ENCODE measurements at regions not wholly inside any gene's neighbourhood (a gene's known extent, or its start where the extent isn't known, plus 50 kb on each side); places are given as distances from the start of the nearest gene placed in this dataset.
A peak's percentile ranks its signal among the peaks of the same experiment; 100 is the strongest.

DNA sequence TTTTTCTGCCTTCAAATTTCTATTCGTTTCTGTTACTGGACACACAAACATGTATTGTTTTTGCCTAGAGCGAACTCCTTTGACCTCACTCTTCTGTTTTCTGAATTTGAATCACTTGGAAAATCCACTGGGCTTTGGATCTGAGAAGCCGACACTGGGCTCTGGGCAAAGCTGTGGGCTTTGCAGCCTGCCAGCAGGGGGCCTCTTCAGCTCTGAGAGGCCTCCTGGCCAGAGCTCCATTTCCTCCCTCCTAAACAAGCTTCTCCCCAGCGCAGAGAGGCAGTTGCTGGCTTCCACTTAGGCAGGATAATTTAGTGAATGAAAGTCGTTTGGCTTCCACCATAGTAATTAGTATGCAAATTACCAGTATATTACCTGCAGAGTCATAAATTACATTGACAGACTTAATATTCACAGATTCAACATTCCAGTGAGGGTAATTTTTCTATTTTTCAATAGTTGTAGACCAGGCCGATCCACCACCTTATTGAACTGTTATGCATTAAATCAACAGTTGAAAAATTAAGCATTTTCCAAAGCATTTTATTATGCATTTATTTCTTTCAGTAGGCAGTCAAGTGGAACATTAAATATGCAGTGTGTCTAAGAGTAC, 104.0 kb upstream of the ZNF366 start (continued):
- TF ChIP-seq EP400 (IDR thresholded peaks at IDR 0.05): no peak
- 0 out of 2 replicates have a peak, but pooled peaks have one; percentile 13 for TF ChIP-seq ETV1 (tag; conservative IDR thresholded peaks at IDR 0.05; ENCODE audit: low read depth)
- TF ChIP-seq MCM2 (IDR thresholded peaks at IDR 0.05; ENCODE audit: low read depth): no peak

DNA sequence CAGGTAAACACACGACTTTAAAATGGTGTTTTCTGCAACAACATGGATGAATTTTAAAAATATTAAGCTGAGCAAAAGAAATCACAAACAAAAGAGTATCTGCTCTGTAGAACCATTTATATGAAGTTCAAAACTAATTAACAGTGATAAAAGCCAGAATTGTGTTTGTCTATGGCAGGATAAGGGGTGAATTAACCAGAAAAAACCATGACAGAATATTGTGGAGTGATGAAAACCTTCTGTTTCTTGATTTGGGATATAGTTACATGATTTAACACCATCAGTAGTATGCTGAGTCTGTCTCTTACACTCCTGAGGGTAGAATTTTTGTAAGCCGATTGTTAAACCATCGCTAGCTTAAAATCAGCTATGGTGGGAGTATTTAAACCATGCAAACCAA, 101.7 kb upstream of the ZNF366 start:
- H3K4me2 ChIP-seq (ENCODE audit: insufficient read depth, low read length): no peak overlapping the region
- TF ChIP-seq ETV5 (CRISPR knock-in tag; IDR thresholded peaks at IDR 0.05; ENCODE audit: low read depth) (no peak), SMAD4 (CRISPR knock-in tag; conservative IDR thresholded peaks at IDR 0.05) (no peak), SRSF1 (IDR thresholded peaks at IDR 0.05; ENCODE audit: low read depth, low read length) (no peak), NEUROD1 (IDR thresholded peaks at IDR 0.05; ENCODE audit: borderline replicate concordance, low read depth, low read length, partially characterized antibody) (no peak), SMC3 (conservative IDR thresholded peaks at IDR 0.05; ENCODE audit: insufficient read depth, low read depth, low read length) (no peak), RAD51 (IDR thresholded peaks at IDR 0.05; ENCODE audit: borderline replicate concordance, low read depth) (no peak), ZNF76 (CRISPR knock-in tag; IDR thresholded peaks at IDR 0.05; ENCODE audit: borderline replicate concordance) (no peak), SMARCC2 (IDR thresholded peaks at IDR 0.05; ENCODE audit: low read depth) (no peak)
- H3K79me2 ChIP-seq (ENCODE audit: control insufficient read depth, insufficient read depth, low read length): no peaks in the 10 kb centered on the region
- intact Hi-C loops (cut with micrococcal nuclease): no loop called here
- in situ Hi-C loops (cut with MboI): no loop called here
- no peaks in the 10 kb centered on the region for H3K9me3 ChIP-seq (replicated peaks; ENCODE audit: control insufficient read depth, insufficient read depth, low read depth, low read length)
- H3K4me1 ChIP-seq (replicated peaks in 1 of 2; ENCODE audit: control insufficient read depth in 2 of 2, insufficient read depth in 2 of 2, low read length in 2 of 2): no peaks in the 10 kb centered on the region
- no peak overlapping the region for H3K27ac ChIP-seq (ENCODE audit: extremely low read depth, low read depth, low read length)
- no peak overlapping the region for H3K4me3 ChIP-seq
- H3K27me3 ChIP-seq (ENCODE audit: control insufficient read depth in 2 of 2, insufficient read depth in 2 of 2, low read length in 2 of 2): no peaks in the 10 kb centered on the region
- no TSS peak for BruUV-seq (replicated peaks)
- ChIA-PET CTCF (ENCODE audit: low intra/inter-chr PET ratio) (no interaction called here), POLR2A (interaction anchor here (0.9 kb wide), 1 partner anchor 9 kb away, joined by 3 read pairs; no protein-coding TSS in a partner anchor)
- WGBS (ENCODE audit: insufficient coverage, low coverage, missing lambda C conversion rate): 67% methylated on average over 3 of the region's 3 CpGs
- no peak overlapping the region for H3K9ac ChIP-seq (ENCODE audit: insufficient read depth in 1 of 2, low read depth in 2 of 2, low read length in 2 of 2)
- FAIRE-seq (no peak), DNase-seq (ENCODE audit: extremely low read depth in 1 of 4, low spot score in 3 of 4) (no peak), ATAC-seq (no peak)
- H3K36me3 ChIP-seq (ENCODE audit: control insufficient read depth, insufficient read depth, low read length): no peaks in the 10 kb centered on the region
- H2AFZ ChIP-seq (ENCODE audit: low read depth, low read length): no peak overlapping the region
- no peaks in the 10 kb centered on the region for H3K9me1 ChIP-seq (ENCODE audit: control insufficient read depth, insufficient read depth, low read length)
- no peaks in the 10 kb centered on the region for H4K20me1 ChIP-seq (replicated peaks; ENCODE audit: control insufficient read depth, insufficient read depth, low read length)
